A673 (cell line): ENCODE measurements at regions not wholly inside any gene's neighbourhood (a gene's known extent, or its start where the extent isn't known, plus 50 kb on each side); places are given as distances from the start of the nearest gene placed in this dataset.

Experiments
- EZH2 ChIP-seq: fragments of 200-600 bp; sonication (generic); IDR thresholded peaks from 2 replicates; pipeline ENCODE4 v1.6.1; 2017; ENCODE audit warnings: borderline replicate concordance, low read depth, mild to moderate bottlenecking, mixed read lengths, antibody characterized with exemption, low read length; ENCODE audit not compliant: poor library complexity, severe bottlenecking
- TF ChIP-seq, protein P1 (sequence below): fragments of 300-800, 200-600 bp; sonication (generic); conservative IDR thresholded peaks from 2 replicates; pipeline ENCODE4 v1.5.1; 2017; ENCODE audit warnings: low read depth, mild to moderate bottlenecking, antibody characterized with exemption, low read length, moderate library complexity, mixed read lengths

DNA sequence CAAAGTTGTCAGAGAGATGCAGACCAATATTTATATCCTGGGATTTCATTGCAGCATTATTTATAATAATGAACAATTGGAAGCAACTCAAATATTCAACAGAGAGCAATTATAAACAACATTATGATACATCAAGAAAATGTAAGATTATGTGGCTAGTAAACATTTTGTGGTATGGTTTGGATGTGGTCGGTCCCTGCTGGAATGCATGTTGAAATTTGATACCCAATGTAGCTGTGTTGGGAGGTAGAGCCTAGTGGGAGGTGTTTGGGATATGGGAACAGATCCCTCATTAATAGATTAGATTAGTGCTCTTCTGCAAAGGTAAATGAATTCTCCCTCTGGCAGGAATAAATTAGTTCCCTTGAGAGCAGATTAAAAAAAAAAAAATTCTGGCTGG is 350.9 kb downstream of the ANKRD30A start:
- no peak for TF ChIP-seq EZH2
- TF ChIP-seq, protein P1, sequence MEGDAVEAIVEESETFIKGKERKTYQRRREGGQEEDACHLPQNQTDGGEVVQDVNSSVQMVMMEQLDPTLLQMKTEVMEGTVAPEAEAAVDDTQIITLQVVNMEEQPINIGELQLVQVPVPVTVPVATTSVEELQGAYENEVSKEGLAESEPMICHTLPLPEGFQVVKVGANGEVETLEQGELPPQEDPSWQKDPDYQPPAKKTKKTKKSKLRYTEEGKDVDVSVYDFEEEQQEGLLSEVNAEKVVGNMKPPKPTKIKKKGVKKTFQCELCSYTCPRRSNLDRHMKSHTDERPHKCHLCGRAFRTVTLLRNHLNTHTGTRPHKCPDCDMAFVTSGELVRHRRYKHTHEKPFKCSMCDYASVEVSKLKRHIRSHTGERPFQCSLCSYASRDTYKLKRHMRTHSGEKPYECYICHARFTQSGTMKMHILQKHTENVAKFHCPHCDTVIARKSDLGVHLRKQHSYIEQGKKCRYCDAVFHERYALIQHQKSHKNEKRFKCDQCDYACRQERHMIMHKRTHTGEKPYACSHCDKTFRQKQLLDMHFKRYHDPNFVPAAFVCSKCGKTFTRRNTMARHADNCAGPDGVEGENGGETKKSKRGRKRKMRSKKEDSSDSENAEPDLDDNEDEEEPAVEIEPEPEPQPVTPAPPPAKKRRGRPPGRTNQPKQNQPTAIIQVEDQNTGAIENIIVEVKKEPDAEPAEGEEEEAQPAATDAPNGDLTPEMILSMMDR, result no peak
